ENCODE measurements at regions not wholly inside any gene's neighbourhood (a gene's known extent, or its start where the extent isn't known, plus 50 kb on each side); places are given as distances from the start of the nearest gene placed in this dataset.

GRCh38 chr7:46996972-46997371, 584.9 kb downstream of the TNS3 start (continued):
- TF ChIP-seq NR1H2 (CRISPR knock-in tag; IDR thresholded peaks at IDR 0.05) (no peak), HMGA2 (CRISPR knock-in tag; IDR thresholded peaks at IDR 0.05) (no peak), ZNF671 (CRISPR knock-in tag; IDR thresholded peaks at IDR 0.05) (no peak), ZNF416 (CRISPR knock-in tag; IDR thresholded peaks at IDR 0.05) (no peak)

GRCh38 chr7:46993396-46993795, 588.5 kb downstream of the TNS3 start:
- H3K27me3 Mint-ChIP-seq (ENCODE audit: low read depth): no peaks in the 10 kb centered on the region
- no peaks in the 10 kb centered on the region for H3K9me3 Mint-ChIP-seq
- POLR2A ChIA-PET: no interaction called here
- ATAC-seq: no peak
- no peaks in the 10 kb centered on the region for H3K36me3 Mint-ChIP-seq
- TF ChIP-seq SMAD4 (CRISPR knock-in tag; IDR thresholded peaks at IDR 0.05) (no peak), NFATC4 (CRISPR knock-in tag; IDR thresholded peaks at IDR 0.05) (no peak), GRHL2 (CRISPR knock-in tag; IDR thresholded peaks at IDR 0.05; ENCODE audit: insufficient replicate concordance, severe bottlenecking) (no peak), MXD4 (CRISPR knock-in tag; IDR thresholded peaks at IDR 0.05; ENCODE audit: borderline replicate concordance) (no peak), E2F5 (CRISPR knock-in tag; IDR thresholded peaks at IDR 0.05) (no peak), SP1 (CRISPR knock-in tag; conservative IDR thresholded peaks at IDR 0.05) (no peak), STAT6 (CRISPR knock-in tag; conservative IDR thresholded peaks at IDR 0.05; ENCODE audit: low read depth) (no peak), ATF1 (CRISPR knock-in tag; IDR thresholded peaks at IDR 0.05) (no peak), HMGA2 (CRISPR knock-in tag; IDR thresholded peaks at IDR 0.05) (no peak), SOX15 (CRISPR knock-in tag; IDR thresholded peaks at IDR 0.05) (no peak), CREM (CRISPR knock-in tag; IDR thresholded peaks at IDR 0.05) (no peak), FOXP4 (CRISPR knock-in tag; IDR thresholded peaks at IDR 0.05) (no peak), KAT7 (CRISPR knock-in tag; IDR thresholded peaks at IDR 0.05; ENCODE audit: borderline replicate concordance) (no peak), ZNF121 (CRISPR knock-in tag; IDR thresholded peaks at IDR 0.05) (no peak), RELA (CRISPR knock-in tag; IDR thresholded peaks at IDR 0.05; ENCODE audit: borderline replicate concordance) (no peak), ZBTB21 (CRISPR knock-in tag; IDR thresholded peaks at IDR 0.05; ENCODE audit: borderline replicate concordance) (no peak), JUN (CRISPR knock-in tag; IDR thresholded peaks at IDR 0.05) (no peak)
- TF ChIP-seq, protein P1, sequence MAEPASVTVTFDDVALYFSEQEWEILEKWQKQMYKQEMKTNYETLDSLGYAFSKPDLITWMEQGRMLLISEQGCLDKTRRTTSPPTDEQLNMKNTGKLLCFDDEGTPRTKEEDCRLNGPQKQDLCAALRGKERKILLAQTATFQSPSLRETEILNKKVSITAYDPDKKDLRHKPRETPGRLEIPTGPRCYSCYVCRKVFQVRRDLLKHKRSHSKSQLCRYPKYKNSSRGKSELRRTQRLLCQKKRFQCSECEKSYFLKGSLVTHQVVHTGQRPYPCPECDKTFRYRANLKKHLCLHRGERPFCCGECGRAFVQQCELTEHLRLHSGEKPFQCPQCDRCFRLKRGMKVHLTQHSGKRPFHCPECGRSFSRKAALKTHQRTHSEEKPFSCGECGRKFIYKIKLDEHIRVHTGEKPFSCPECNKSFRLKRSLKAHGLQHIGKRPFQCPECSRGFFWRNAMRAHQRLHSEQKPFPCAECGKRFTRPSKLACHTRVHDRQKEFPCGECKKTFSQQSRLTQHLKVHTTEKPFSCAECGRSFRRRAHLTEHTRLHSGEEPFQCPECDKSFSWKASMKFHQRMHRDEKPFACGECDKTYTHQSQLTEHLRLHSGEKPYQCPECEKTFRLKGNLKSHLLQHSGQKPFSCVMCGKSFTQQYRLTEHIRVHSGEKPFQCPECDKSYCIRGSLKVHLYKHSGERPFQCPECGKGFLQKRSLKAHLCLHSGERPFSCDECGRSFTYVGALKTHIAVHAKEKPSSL (CRISPR knock-in tag; conservative IDR thresholded peaks at IDR 0.05): no peak
- TF ChIP-seq, protein P2, sequence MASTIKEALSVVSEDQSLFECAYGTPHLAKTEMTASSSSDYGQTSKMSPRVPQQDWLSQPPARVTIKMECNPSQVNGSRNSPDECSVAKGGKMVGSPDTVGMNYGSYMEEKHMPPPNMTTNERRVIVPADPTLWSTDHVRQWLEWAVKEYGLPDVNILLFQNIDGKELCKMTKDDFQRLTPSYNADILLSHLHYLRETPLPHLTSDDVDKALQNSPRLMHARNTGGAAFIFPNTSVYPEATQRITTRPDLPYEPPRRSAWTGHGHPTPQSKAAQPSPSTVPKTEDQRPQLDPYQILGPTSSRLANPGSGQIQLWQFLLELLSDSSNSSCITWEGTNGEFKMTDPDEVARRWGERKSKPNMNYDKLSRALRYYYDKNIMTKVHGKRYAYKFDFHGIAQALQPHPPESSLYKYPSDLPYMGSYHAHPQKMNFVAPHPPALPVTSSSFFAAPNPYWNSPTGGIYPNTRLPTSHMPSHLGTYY (CRISPR knock-in tag; IDR thresholded peaks at IDR 0.05): no peak
- TF ChIP-seq, protein P3, sequence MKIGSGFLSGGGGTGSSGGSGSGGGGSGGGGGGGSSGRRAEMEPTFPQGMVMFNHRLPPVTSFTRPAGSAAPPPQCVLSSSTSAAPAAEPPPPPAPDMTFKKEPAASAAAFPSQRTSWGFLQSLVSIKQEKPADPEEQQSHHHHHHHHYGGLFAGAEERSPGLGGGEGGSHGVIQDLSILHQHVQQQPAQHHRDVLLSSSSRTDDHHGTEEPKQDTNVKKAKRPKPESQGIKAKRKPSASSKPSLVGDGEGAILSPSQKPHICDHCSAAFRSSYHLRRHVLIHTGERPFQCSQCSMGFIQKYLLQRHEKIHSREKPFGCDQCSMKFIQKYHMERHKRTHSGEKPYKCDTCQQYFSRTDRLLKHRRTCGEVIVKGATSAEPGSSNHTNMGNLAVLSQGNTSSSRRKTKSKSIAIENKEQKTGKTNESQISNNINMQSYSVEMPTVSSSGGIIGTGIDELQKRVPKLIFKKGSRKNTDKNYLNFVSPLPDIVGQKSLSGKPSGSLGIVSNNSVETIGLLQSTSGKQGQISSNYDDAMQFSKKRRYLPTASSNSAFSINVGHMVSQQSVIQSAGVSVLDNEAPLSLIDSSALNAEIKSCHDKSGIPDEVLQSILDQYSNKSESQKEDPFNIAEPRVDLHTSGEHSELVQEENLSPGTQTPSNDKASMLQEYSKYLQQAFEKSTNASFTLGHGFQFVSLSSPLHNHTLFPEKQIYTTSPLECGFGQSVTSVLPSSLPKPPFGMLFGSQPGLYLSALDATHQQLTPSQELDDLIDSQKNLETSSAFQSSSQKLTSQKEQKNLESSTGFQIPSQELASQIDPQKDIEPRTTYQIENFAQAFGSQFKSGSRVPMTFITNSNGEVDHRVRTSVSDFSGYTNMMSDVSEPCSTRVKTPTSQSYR (CRISPR knock-in tag; IDR thresholded peaks at IDR 0.05): no peak
- DNase-seq (ENCODE audit: low spot score): no peak
- no peak overlapping the region for H3K4me3 Mint-ChIP-seq
- no peak overlapping the region for H3K27ac Mint-ChIP-seq
- no peaks in the 10 kb centered on the region for H3K4me1 Mint-ChIP-seq
- CTCF ChIA-PET: no interaction called here
